GM21360 (cell line): ENCODE measurements at regions not wholly inside any gene's neighbourhood (a gene's known extent, or its start where the extent isn't known, plus 50 kb on each side); places are given as distances from the start of the nearest gene placed in this dataset.

Source experiments
- ATAC-seq: cut with Tn5 transposase; IDR thresholded peaks from one replicate; pipeline ENCODE4 v1.9.1; 2021; ENCODE audit warnings: mild to moderate bottlenecking, moderate library complexity; ENCODE audit not compliant: unreplicated experiment

- no peak for ATAC-seq
These were observed 1050.4 kb downstream of the MAT2B start for GRCh38 chr5:164555809-164556208.

GRCh38 chr5:164560216-164560615 is 1054.8 kb downstream of the MAT2B start:
- ATAC-seq = no peak

GRCh38 chr5:164561933-164562872 is 1056.8 kb downstream of the MAT2B start:
- ATAC-seq = no peak

- no peak for ATAC-seq
These were observed 1058.0 kb downstream of the MAT2B start for GRCh38 chr5:164563370-164563769.

GRCh38 chr5:164573397-164573796 is 1068.0 kb downstream of the MAT2B start:
- ATAC-seq = no peak

GRCh38 chr5:164577201-164577600 is 1071.8 kb downstream of the MAT2B start:
- no peak for ATAC-seq

- no peak for ATAC-seq
These were observed 1072.3 kb downstream of the MAT2B start for GRCh38 chr5:164577742-164578141.

GRCh38 chr5:164578401-164578800 is 1073.0 kb downstream of the MAT2B start:
- no peak for ATAC-seq

GRCh38 chr5:164578911-164579310 is 1073.5 kb downstream of the MAT2B start:
- ATAC-seq = no peak

- ATAC-seq = no peak
These were observed 1074.7 kb downstream of the MAT2B start for GRCh38 chr5:164580155-164580554.

GRCh38 chr5:164581889-164582288 is 1076.5 kb downstream of the MAT2B start:
- no peak for ATAC-seq

- no peak for ATAC-seq
These were observed 1088.6 kb downstream of the MAT2B start for GRCh38 chr5:164593982-164594381.

GRCh38 chr5:164597293-164597900 is 1092.0 kb downstream of the MAT2B start:
- peak; percentile 79 for ATAC-seq

GRCh38 chr5:164600274-164600673 is 1094.9 kb downstream of the MAT2B start:
- no peak for ATAC-seq

- ATAC-seq = no peak
These were observed 1095.6 kb downstream of the MAT2B start for GRCh38 chr5:164600929-164601535.

- ATAC-seq = no peak
These were observed 1103.1 kb downstream of the MAT2B start for GRCh38 chr5:164608507-164608906.

- no peak for ATAC-seq
These were observed 1105.0 kb downstream of the MAT2B start for GRCh38 chr5:164610374-164610773.

- no peak for ATAC-seq
These were observed 1109.3 kb downstream of the MAT2B start for GRCh38 chr5:164614707-164615106.

GRCh38 chr5:164617290-164617689 is 1111.9 kb downstream of the MAT2B start:
- no peak for ATAC-seq

GRCh38 chr5:164627021-164627420 is 1121.6 kb downstream of the MAT2B start:
- no peak for ATAC-seq

GRCh38 chr5:164636456-164636855 is 1131.0 kb downstream of the MAT2B start:
- no peak for ATAC-seq
